GM18526 (cell line): ENCODE measurements at regions not wholly inside any gene's neighbourhood (a gene's known extent, or its start where the extent isn't known, plus 50 kb on each side); places are given as distances from the start of the nearest gene placed in this dataset.

Experiments used
- POLR2A ChIP-seq: IDR thresholded peaks from 3 replicates; pipeline ENCODE4 v1.6.1; 2011; ENCODE audit not compliant: insufficient read length; ENCODE audit errors: extremely low read depth

DNA sequence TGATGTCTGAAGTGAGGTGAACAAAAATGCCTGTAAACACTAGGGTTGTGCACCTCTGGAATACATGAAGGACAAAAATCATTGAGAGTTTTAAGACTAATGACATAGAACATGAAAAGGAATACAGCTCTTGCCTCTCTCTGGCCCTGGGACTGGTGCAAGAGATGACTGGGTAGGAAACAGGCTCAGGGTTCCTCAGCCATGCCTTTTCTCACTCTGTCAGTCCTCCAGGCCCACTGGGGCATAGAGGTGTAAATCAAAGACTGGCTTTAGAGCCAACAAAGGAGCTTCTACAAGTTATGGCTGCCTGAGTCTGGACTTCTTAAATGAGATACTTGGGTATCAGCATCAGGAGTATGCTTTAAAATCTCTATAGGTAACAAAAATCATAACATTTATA, 554.7 kb upstream of the KCNMB2 start:
- no peak for TF ChIP-seq POLR2A

DNA sequence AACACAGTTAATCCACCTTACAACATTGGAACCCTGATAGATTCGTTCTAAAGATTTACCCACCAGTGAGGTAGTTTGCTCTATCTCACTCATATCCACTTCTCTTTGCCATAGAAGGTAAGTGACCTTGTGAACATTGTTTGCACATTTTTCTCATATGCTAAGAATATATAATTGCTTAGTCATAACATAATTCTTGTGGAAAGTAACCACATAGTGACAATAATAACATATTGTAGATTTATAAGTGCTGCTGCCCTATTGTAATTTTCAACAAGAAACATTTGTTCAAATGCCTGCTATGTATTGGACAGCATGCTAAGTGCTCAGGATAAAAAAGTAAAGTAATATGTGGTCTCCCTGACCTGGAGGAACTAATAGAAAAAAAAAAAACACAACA, 554.2 kb upstream of the KCNMB2 start:
- no peak for TF ChIP-seq POLR2A

DNA sequence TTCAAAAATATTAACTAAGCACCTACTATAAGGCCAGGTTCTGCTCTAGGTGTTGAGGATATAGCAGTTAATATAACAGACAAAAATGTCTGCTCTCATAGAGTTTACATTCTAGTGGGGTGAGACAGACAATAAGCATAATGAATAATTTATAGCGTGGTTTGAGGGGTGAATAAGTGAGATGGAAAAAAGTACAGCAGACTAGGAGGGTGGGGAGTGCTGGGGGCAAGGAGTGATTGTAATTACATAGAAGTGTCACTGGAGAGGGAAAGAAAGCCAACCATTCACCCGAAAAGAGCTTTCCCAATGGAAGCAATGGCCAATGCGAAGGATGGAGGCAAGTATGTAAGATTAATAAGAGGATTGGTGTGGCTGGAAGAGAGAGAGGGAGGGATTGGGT, 552.9 kb upstream of the KCNMB2 start:
- no peak for TF ChIP-seq POLR2A

DNA sequence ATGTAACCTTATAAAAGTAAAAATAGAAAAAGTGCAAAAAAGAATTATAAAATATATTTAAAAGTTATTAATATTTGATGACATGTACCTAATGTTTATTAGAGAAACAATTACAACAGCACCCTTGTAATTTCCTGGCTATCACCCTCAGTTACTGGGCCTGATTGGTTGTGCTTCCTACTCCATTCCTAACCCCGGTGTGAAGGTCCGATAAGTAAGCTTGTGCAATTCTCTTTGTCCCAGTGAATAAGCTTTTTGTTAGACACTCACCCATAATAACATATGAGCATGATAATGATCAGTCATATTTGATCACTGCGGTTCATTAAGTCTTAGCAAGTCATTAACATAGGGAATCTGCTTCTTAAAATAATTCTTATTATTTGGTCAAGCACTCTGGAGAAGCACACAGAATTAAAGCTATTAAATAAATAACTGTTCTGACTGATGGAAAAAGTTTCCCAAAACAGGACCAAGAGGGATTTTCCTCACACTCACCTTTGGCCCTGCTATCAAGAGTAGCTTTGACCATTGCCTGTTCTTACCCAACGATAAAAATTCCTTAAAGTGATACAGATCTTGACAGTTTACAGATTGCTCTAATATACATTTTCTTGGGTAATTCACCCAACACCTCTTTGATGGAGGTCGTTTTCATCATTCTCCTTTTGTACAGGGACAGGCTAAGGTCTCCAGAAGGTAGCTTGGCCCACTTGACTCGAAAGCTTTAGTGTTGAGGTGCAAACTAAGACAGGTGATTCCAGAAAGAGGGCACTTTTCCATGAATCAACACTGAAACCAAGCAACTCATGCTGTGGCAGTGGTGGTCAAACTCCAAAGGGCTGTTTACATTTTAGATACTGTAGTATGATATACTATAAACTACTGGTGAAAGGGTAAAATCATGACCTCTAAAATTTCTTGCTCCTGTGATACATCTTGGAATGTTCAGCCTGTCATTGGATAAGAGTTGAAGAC, 543.0 kb upstream of the KCNMB2 start:
- no peak for TF ChIP-seq POLR2A

DNA sequence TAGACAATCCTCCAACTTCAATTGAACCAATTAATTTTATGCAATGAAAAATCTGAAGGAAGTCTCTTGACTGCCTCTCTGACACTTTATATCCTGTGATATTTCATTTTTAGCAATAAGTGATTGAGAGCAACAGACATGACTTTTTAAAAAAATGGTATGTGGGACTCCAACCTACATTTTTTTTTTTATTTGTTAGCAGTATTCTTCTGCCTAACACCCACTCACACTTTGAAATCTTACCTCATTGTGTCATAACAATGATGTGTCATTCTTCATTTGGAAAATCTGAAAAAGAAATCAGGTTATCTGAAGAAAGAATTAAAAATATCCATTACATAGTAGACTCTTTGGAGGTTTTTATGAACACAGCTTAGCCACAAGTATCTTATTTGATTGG, 541.3 kb upstream of the KCNMB2 start:
- TF ChIP-seq POLR2A, result no peak

DNA sequence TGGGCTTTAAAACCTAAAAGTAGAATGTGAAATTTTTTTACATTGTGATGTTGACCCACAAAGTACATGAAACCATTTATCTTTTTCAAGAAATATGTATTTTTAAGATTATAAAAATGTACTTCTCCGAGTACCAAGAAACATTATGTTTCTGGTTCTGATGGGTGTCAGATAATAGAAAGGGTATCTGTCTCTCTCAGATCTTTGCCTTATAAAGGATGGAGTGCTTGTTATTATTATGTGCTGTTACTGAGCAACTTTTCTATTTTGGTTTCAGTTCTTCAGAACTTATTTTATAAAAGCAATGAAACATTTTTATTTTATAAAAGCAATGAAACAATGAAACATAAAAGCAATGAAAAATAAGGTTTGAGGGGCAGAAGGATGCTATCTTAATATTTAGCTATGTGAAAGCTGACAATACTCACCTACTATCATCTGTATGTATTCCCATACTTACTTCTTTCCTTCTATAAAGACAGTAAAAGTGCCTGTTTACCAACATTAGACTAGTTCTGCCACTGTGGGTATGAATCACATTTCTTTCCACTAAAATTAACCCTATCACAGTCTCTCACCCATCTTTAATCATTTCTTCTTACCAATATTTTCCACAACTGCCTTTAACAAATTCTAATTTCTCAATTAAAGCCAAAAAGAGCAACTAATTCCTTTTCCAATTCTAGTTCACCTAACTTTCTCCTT, 540.7 kb upstream of the KCNMB2 start:
- TF ChIP-seq POLR2A, result no peak

DNA sequence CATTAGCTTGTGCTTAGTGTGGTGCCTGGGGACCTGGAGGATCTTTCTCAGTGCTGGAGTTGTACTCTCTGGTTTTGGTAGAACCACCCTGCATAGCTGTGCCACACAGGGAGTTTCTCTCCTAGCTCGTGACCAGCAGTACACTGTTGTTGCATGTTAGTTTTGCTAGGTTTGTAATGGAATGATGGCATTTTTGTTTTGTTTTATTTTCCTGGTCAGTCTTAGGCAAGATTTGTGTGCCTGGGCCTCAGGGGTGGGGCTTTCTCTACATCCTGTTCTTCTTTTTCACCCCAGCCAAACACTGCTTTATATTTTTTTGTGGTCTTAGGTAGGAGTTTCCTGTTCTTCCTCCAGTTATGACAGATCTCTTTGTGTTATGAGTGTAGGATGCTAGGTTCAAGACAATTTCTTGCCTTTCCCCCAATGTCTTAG, 534.5 kb upstream of the KCNMB2 start:
- no peak for TF ChIP-seq POLR2A

DNA sequence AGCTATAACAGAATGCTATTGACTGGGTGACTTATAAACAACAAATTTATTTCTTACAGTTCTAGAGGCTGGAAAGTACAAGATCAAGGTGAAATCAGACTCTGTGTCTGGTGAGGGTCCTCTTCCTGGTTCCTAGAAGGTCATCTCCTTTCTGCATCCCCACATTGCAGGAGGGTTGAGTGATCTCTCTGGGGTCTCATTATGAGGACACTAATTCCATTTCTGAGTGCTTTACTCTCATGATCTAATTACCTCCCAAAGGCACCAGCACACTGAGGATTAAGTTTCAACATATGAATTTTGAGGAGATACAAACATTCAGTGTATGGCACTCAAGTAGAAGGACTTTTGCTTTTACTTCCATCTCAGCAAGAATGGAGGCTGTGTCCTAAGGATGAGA, 534.1 kb upstream of the KCNMB2 start:
- no peak for TF ChIP-seq POLR2A

DNA sequence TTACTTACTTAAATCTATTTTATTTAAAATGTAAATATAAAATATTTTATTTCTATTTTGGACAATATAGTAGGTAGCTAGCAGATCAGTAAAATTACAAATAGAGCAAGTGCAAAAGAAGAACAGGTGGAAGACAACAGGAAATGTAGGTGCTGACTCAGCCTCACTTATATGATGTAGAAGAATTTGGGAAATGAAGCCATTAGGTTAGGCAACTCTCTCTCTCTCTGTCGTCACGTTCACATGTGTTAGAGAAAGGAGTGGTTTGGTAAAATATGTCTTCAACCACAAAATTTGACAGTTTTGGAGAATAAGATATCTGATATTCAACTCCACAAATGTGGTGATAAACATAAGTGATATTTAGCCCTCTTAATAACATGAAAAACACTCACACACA, 532.5 kb upstream of the KCNMB2 start:
- TF ChIP-seq POLR2A, result no peak

DNA sequence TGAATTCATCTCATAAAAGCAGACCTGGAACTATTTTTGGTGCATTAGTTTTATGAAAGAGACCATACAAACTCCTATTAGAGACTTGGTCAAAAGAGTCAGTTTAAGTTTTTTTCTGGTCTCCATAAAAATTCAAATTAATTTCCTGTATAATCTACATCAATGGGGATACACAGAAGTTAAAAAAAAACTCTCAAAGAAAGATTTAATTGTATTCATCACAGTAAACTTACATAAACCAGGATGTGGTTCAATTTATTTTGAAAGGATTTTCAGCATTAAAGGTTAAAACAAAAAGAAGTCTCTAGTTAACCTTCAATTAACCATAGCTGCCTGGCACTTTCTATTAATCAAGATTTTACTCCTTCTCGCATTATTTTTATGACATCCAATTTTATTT, 530.3 kb upstream of the KCNMB2 start:
- TF ChIP-seq POLR2A, result no peak

DNA sequence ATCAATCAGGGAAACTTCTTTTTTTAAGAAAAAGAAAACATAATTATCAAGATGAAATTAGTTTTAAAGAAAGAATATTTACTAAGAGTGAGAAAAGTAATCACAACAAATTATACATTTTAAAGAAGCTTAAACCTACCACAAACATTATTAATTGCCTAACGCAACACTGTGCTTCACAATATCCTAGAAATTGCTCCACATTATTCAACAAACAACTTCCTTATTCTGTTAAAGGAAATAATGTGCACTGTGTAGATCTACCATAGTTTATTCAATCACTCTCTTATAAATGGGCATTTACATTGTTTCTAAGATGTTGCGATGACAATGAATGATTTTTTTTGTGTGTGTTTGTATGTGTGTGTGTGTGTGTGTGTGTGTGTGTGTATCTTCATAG, 525.9 kb upstream of the KCNMB2 start:
- TF ChIP-seq POLR2A, result no peak

DNA sequence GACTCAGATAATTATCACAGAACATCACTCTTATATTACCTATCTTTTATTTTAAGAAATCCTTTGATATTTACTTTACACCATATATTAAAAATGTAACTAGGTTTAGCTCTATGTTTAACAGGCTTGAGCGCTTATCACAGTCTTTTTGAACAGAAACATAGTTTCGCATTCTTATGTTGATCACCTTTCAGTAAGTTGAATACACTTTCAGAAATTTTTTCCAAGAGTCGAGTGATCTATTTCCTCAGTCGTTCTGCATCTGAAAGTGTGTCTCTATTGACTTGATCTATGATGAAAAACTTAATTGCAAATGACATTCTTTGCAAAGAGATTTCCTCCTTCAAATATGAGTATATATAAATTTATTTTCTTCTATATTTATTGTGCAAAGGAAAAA, 516.6 kb upstream of the KCNMB2 start:
- TF ChIP-seq POLR2A, result no peak

DNA sequence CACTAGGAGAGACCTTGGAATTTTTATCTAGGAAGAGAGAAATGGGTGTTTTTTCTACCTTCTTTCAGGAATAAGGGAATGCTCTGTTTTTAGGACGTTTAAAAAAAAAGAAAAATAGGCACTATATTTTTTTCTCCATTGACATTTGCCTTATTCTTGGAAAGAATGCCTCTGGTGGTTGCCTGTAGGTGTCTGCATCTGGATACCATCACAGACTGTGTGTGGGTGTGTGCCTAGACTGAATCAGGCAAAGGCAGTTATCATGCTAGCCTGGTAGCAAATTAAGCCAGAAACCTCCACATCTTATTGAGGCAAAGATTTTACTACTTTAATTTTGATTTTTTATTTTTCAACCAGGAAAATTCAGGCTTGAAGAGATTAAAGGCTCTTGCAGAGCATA, 513.6 kb upstream of the KCNMB2 start:
- no peak for TF ChIP-seq POLR2A

DNA sequence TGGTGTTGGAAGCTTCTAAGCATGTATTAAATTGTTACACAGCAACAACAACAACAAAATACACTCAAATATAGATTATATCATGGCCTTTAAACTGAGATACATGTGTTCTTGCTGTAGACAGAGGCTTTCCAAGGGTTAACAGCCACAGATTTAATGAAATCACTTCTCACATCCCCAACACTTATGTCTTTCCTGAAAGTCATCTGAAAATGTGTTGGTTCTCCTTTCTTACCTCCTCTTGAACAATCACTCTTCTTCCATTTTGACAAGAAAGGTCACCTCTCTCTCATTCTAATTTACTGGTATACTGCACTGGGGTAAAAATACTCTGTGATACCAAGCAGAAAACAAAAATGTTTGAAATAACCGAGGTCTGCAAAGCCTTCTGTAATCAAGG, 507.3 kb upstream of the KCNMB2 start:
- no peak for TF ChIP-seq POLR2A

DNA sequence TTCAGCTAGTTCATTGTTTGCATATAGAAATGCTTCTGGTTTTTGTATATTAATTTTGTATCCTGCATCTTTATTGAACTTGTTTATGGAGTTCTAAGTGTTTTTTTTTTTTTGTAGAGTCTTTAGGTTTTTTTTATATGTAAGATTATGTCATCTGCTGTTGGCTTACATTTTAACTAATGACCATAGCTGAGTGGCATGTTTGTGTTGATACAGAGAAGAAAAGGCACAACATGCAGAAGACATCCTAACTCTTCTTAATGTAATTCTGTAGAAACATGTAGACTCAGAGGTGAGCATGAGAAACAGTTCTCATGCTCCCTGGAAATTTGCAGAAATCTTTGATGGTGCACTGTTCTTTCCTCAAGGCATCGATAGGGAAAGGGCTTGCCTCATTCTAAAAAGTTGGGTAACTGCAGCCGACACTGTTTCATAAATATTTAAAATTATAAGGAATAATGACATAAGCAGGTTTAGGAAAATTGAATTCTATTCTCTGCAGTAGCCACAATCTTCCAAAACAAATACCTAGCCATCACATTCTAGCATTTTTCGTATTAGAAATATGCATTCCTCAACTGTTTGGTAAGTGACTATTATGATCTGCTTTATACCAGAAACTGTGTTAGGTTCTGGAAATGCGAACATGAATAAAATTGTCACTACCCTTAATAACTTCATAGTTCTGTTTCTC, 499.6 kb upstream of the KCNMB2 start:
- no peak for TF ChIP-seq POLR2A

DNA sequence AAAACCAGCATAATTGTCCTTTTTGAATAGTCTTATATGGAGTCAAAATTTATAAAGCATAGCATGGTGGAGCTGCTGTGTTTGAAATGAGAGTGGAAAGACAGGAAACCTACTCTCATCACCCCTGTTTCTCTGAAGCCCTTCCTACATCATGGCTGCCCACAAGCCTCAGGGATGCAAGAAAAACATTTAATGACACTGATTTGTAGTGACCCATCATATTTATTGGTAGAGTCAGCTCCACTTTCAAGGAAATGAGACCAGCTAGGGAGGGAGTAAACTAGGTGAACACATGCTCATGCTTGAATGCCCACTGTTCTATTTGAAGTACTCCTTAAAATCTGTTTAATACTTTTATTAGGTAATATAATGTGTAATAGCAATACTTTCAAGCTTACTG, 494.3 kb upstream of the KCNMB2 start:
- TF ChIP-seq POLR2A, result no peak
